ENCODE measurements at regions not wholly inside any gene's neighbourhood (a gene's known extent, or its start where the extent isn't known, plus 50 kb on each side); places are given as distances from the start of the nearest gene placed in this dataset.

DNA sequence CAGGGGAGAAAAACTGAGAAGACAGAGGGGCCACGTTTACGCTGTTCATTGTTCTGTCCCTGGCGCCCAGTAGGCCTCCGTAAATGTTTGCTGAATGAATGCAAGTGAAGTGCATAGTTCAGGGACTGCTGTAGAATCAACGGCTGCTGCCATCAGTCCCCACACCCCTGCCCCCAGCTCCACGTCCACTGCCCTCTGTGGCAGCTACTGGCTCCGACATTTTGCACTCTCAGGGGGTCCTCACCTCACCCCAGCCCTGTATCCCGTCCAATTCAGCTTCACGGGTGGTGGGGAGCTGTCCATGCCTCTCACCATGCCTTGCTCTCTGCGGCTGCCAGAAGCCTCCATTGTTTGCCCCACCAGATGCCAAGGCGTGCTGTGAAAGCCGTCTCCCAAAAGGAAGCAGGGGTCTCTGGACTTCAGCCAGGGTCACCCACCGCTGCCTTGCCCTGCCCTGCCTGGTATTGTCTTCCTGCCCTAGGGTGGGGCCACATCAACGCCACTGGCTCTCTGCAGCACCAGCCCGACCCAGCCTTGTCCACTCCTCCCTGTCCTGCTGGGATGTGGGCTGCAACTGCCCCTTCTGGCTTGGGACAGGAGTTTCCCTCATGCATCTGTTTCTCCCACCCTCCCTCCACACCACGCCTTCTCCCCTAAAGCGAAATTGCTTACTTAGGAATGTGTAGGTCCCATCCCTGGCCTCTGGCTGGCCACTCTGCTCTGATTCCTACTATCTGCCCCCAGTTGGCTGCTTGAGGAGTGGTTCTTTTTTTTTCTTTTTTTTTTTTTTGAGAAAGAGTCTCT lies 86.0 kb downstream of the RHOB start (continued):
- TF ChIP-seq, protein P1, sequence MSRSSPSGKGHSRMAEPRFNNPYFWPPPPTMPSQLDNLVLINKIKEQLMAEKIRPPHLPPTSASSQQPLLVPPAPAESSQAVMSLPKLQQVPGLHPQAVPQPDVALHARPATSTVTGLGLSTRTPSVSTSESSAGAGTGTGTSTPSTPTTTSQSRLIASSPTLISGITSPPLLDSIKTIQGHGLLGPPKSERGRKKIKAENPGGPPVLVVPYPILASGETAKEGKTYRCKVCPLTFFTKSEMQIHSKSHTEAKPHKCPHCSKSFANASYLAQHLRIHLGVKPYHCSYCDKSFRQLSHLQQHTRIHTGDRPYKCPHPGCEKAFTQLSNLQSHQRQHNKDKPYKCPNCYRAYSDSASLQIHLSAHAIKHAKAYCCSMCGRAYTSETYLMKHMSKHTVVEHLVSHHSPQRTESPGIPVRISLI (CRISPR knock-in tag; IDR thresholded peaks at IDR 0.05; ENCODE audit: borderline replicate concordance): 0 out of 2 replicates have a peak, but pooled peaks have one; percentile 27
- TF ChIP-seq, protein P2, sequence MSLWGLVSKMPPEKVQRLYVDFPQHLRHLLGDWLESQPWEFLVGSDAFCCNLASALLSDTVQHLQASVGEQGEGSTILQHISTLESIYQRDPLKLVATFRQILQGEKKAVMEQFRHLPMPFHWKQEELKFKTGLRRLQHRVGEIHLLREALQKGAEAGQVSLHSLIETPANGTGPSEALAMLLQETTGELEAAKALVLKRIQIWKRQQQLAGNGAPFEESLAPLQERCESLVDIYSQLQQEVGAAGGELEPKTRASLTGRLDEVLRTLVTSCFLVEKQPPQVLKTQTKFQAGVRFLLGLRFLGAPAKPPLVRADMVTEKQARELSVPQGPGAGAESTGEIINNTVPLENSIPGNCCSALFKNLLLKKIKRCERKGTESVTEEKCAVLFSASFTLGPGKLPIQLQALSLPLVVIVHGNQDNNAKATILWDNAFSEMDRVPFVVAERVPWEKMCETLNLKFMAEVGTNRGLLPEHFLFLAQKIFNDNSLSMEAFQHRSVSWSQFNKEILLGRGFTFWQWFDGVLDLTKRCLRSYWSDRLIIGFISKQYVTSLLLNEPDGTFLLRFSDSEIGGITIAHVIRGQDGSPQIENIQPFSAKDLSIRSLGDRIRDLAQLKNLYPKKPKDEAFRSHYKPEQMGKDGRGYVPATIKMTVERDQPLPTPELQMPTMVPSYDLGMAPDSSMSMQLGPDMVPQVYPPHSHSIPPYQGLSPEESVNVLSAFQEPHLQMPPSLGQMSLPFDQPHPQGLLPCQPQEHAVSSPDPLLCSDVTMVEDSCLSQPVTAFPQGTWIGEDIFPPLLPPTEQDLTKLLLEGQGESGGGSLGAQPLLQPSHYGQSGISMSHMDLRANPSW (CRISPR knock-in tag; IDR thresholded peaks at IDR 0.05; ENCODE audit: borderline replicate concordance): no peak
- peak; percentile 33; the same call in 1 of the 2 replicates for TF ChIP-seq HDAC1 (CRISPR knock-in tag; IDR thresholded peaks at IDR 0.05)
- TF ChIP-seq MEF2D (CRISPR knock-in tag; IDR thresholded peaks at IDR 0.05): 0 out of 2 replicates have a peak, but pooled peaks have one; percentile 52
- TF ChIP-seq, protein P3, sequence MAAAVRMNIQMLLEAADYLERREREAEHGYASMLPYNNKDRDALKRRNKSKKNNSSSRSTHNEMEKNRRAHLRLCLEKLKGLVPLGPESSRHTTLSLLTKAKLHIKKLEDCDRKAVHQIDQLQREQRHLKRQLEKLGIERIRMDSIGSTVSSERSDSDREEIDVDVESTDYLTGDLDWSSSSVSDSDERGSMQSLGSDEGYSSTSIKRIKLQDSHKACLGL (CRISPR knock-in tag; IDR thresholded peaks at IDR 0.05): 0 out of 2 replicates have a peak, but pooled peaks have one; percentile 13
- TF ChIP-seq, protein P4, sequence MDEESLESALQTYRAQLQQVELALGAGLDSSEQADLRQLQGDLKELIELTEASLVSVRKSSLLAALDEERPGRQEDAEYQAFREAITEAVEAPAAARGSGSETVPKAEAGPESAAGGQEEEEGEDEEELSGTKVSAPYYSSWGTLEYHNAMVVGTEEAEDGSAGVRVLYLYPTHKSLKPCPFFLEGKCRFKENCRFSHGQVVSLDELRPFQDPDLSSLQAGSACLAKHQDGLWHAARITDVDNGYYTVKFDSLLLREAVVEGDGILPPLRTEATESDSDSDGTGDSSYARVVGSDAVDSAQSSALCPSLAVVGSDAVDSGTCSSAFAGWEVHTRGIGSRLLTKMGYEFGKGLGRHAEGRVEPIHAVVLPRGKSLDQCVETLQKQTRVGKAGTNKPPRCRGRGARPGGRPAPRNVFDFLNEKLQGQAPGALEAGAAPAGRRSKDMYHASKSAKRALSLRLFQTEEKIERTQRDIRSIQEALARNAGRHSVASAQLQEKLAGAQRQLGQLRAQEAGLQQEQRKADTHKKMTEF (CRISPR knock-in tag; IDR thresholded peaks at IDR 0.05): 0 out of 2 replicates have a peak, but pooled peaks have one; percentile 18
- TF ChIP-seq CBFB (CRISPR knock-in tag; IDR thresholded peaks at IDR 0.05): 0 out of 2 replicates have a peak, but pooled peaks have one; percentile 35
- TF ChIP-seq PCBP2 (optimal IDR thresholded peaks at IDR 0.05; ENCODE audit: low read depth, low read length, poor library complexity, severe bottlenecking): no peak
- TF ChIP-seq FOXA1 (IDR thresholded peaks at IDR 0.05): no peak
- TF ChIP-seq FOXA1 (CRISPR knock-in tag; IDR thresholded peaks at IDR 0.05): peak; percentile 5; the same call in 1 of the 2 replicates
- TF ChIP-seq ZFYVE20 (CRISPR knock-in tag; IDR thresholded peaks at IDR 0.05; ENCODE audit: borderline replicate concordance, low read depth): no peak
- no peak for TF ChIP-seq ZNF703 (CRISPR knock-in tag; IDR thresholded peaks at IDR 0.05; ENCODE audit: borderline replicate concordance)
- 0 out of 2 replicates have a peak, but pooled peaks have one; percentile 22 for TF ChIP-seq ZNF331 (CRISPR knock-in tag; IDR thresholded peaks at IDR 0.05)
- no peak for TF ChIP-seq ZNF644 (CRISPR knock-in tag; IDR thresholded peaks at IDR 0.05; ENCODE audit: low read depth)
- TF ChIP-seq, protein P5, sequence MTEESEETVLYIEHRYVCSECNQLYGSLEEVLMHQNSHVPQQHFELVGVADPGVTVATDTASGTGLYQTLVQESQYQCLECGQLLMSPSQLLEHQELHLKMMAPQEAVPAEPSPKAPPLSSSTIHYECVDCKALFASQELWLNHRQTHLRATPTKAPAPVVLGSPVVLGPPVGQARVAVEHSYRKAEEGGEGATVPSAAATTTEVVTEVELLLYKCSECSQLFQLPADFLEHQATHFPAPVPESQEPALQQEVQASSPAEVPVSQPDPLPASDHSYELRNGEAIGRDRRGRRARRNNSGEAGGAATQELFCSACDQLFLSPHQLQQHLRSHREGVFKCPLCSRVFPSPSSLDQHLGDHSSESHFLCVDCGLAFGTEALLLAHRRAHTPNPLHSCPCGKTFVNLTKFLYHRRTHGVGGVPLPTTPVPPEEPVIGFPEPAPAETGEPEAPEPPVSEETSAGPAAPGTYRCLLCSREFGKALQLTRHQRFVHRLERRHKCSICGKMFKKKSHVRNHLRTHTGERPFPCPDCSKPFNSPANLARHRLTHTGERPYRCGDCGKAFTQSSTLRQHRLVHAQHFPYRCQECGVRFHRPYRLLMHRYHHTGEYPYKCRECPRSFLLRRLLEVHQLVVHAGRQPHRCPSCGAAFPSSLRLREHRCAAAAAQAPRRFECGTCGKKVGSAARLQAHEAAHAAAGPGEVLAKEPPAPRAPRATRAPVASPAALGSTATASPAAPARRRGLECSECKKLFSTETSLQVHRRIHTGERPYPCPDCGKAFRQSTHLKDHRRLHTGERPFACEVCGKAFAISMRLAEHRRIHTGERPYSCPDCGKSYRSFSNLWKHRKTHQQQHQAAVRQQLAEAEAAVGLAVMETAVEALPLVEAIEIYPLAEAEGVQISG (CRISPR knock-in tag; IDR thresholded peaks at IDR 0.05): peak; percentile 43; the same call in 1 of the 2 replicates
- 0 out of 2 replicates have a peak, but pooled peaks have one; percentile 34 for TF ChIP-seq EED (CRISPR knock-in tag; IDR thresholded peaks at IDR 0.05)

Measured in HepG2 (cell line).